RWPE2 (cell line): ENCODE measurements at regions not wholly inside any gene's neighbourhood (a gene's known extent, or its start where the extent isn't known, plus 50 kb on each side); places are given as distances from the start of the nearest gene placed in this dataset.

Experiments
- ATAC-seq: fragments of 200-7000 bp; cut with Tn5 transposase; 3 replicates; pipeline ENCODE4 v1.9.1; 2021; ENCODE audit warnings: low read depth
- DNase-seq: peaks from one replicate; pipeline ENCODE4 v3.0.0-alpha.2; 2020; ENCODE audit warnings: low spot score
- H3K27ac ChIP-seq: fragments of 450-650 bp; 2 replicates; pipeline ENCODE4 v1.5.1; 2017; ENCODE audit warnings: mild to moderate bottlenecking; ENCODE audit not compliant: poor library complexity, severe bottlenecking
- H3K27me3 ChIP-seq: fragments of 250-450 bp; sonication (Bioruptor Pico); 2 replicates; pipeline ENCODE4 v1.5.1; 2021; ENCODE audit warnings: mild to moderate bottlenecking, moderate library complexity; ENCODE audit not compliant: insufficient read depth, poor library complexity, severe bottlenecking
- H3K36me3 ChIP-seq: fragments of 250-450 bp; sonication (Bioruptor Pico); 2 replicates; pipeline ENCODE4 v1.5.1; 2020; ENCODE audit warnings: low read depth, mild to moderate bottlenecking, moderate library complexity
- H3K4me1 ChIP-seq: fragments of 250-450 bp; sonication (Bioruptor Pico); 2 replicates; pipeline ENCODE4 v1.5.1; 2021; ENCODE audit warnings: mild to moderate bottlenecking, moderate library complexity; ENCODE audit not compliant: insufficient read depth, poor library complexity, severe bottlenecking
- H3K4me3 ChIP-seq: fragments of 250-450 bp; sonication (Bioruptor Pico); 2 replicates; pipeline ENCODE4 v1.5.1; 2021; ENCODE audit warnings: mild to moderate bottlenecking, moderate library complexity; ENCODE audit not compliant: severe bottlenecking
- H3K9me3 ChIP-seq: fragments of 250-450 bp; sonication (Bioruptor Pico); 2 replicates; pipeline ENCODE4 v1.5.1; 2021; ENCODE audit warnings: mild to moderate bottlenecking, moderate library complexity; ENCODE audit not compliant: severe bottlenecking
- CTCF ChIP-seq: fragments of 450-650 bp; IDR thresholded peaks from one replicate; pipeline ENCODE4 v1.5.1; 2017; ENCODE audit warnings: mild to moderate bottlenecking, moderate library complexity; ENCODE audit not compliant: poor library complexity, severe bottlenecking

- H3K27me3 ChIP-seq: no peaks in the 10 kb centered on the region
- DNase-seq (no peak), ATAC-seq (no peak)
- H3K36me3 ChIP-seq: no peaks in the 10 kb centered on the region
- peaks cover 6% of the 10 kb centered on the region for H3K4me1 ChIP-seq
- no peaks in the 10 kb centered on the region for H3K9me3 ChIP-seq
- H3K27ac ChIP-seq: no peak overlapping the region
- no peak for TF ChIP-seq CTCF
- no peak overlapping the region for H3K4me3 ChIP-seq
These were observed 102.6 kb upstream of the HDGFL1 start for GRCh38 chr6:22466665-22467245.

GRCh38 chr6:22467645-22468044 lies 101.7 kb upstream of the HDGFL1 start:
- ATAC-seq (no peak), DNase-seq (no peak)
- Histone ChIP-seq H3K27me3 (no peaks in the 10 kb centered on the region), H3K36me3 (no peaks in the 10 kb centered on the region), H3K4me3 (no peak overlapping the region), H3K4me1 (peaks cover 6% of the 10 kb centered on the region), H3K9me3 (no peaks in the 10 kb centered on the region), H3K27ac (no peak overlapping the region)
- TF ChIP-seq CTCF: no peak

- H3K27me3 ChIP-seq: no peaks in the 10 kb centered on the region
These were observed 101.0 kb upstream of the HDGFL1 start for GRCh38 chr6:22468256-22468965.

GRCh38 chr6:22470454-22471131 lies 98.8 kb upstream of the HDGFL1 start:
- TF ChIP-seq CTCF: no peak

More at GRCh38 chr6:22468256-22468965, 101.0 kb upstream of the HDGFL1 start:
- Histone ChIP-seq H3K36me3 (no peaks in the 10 kb centered on the region), H3K4me1 (peaks cover 6% of the 10 kb centered on the region), H3K4me3 (no peak overlapping the region), H3K9me3 (no peaks in the 10 kb centered on the region), H3K27ac (no peak overlapping the region)
- ATAC-seq: no peak
- no peak for DNase-seq
- no peak for TF ChIP-seq CTCF

More at GRCh38 chr6:22470454-22471131, 98.8 kb upstream of the HDGFL1 start:
- Histone ChIP-seq H3K4me3 (no peak overlapping the region), H3K27ac (no peak overlapping the region), H3K36me3 (no peaks in the 10 kb centered on the region), H3K4me1 (peaks cover 6% of the 10 kb centered on the region), H3K9me3 (no peaks in the 10 kb centered on the region), H3K27me3 (no peaks in the 10 kb centered on the region)
- no peak for DNase-seq
- peak; percentile 53 for ATAC-seq
